ENCODE measurements at regions not wholly inside any gene's neighbourhood (a gene's known extent, or its start where the extent isn't known, plus 50 kb on each side); places are given as distances from the start of the nearest gene placed in this dataset.

DNA sequence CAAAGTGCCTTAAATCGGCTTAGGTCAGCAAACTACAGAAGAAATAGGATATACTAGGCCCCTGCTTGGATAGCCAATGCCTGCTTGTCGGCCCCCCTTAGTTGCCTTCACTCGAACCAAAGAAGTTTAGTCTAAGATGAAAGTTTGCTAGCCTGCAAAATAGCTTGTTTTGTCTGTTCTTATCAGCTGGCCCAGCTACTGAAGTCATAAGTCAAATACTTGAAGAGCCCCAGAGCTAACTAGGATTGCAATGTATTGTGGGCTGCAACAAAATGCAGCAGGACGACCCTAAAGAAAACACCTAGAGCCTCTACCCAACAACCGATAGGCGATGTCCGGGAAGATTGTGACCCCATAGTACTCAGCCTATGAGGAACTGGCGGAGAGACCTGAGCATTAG, 183.5 kb upstream of the HS6ST1 start:
- CTCF ChIA-PET (ENCODE audit: low intra/inter-chr PET ratio): no interaction called here
- Histone ChIP-seq H3K9ac (ENCODE audit: insufficient read depth in 1 of 2, low read depth in 2 of 2, low read length in 2 of 2) (no peak overlapping the region), H3K4me3 (no peak overlapping the region), H3K36me3 (ENCODE audit: control insufficient read depth, insufficient read depth, low read length) (no peaks in the 10 kb centered on the region), H4K20me1 (replicated peaks; ENCODE audit: control insufficient read depth, insufficient read depth, low read length) (peaks cover 4% of the 10 kb centered on the region; the same call in 1 of the 2 replicates), H3K9me1 (ENCODE audit: control insufficient read depth, insufficient read depth, low read length) (peaks cover 4% of the 10 kb centered on the region), H3K27ac (ENCODE audit: extremely low read depth, low read depth, low read length) (no peak overlapping the region), H3K4me2 (ENCODE audit: insufficient read depth, low read length) (no peak overlapping the region), H3K4me1 (replicated peaks in 1 of 2; ENCODE audit: control insufficient read depth in 2 of 2, insufficient read depth in 2 of 2, low read length in 2 of 2) (peaks cover 3 to 6% of the 10 kb centered on the region in 2 experiments; a peak in 2 of 5 replicates), H3K9me3 (replicated peaks; ENCODE audit: control insufficient read depth, insufficient read depth, low read depth, low read length) (no peaks in the 10 kb centered on the region), H2AFZ (ENCODE audit: low read depth, low read length) (no peak overlapping the region), H3K27me3 (ENCODE audit: control insufficient read depth in 2 of 2, insufficient read depth in 2 of 2, low read length in 2 of 2) (peaks cover 5 to 45% of the 10 kb centered on the region in 2 experiments; a peak in 4 of 5 replicates), H3K79me2 (ENCODE audit: control insufficient read depth, insufficient read depth, low read length) (no peaks in the 10 kb centered on the region)
- ATAC-seq: no peak
- no TSS peak for BruUV-seq (replicated peaks)
- DNase-seq (ENCODE audit: extremely low read depth in 1 of 4, low spot score in 3 of 4): no peak
- no peak for FAIRE-seq
- in situ Hi-C loops (cut with MboI) (no loop called here), intact Hi-C loops (cut with micrococcal nuclease) (no loop called here)
- POLR2A ChIA-PET: no interaction called here
- TF ChIP-seq FOS (IDR thresholded peaks at IDR 0.05; ENCODE audit: extremely low read depth, insufficient read length) (no peak), ZNF668 (CRISPR knock-in tag; IDR thresholded peaks at IDR 0.05) (no peak), ZNF134 (CRISPR knock-in tag; conservative IDR thresholded peaks at IDR 0.05) (no peak), XRCC4 (IDR thresholded peaks at IDR 0.05; ENCODE audit: extremely low read depth, insufficient read depth, insufficient read length) (no peak), NUFIP1 (IDR thresholded peaks at IDR 0.05; ENCODE audit: partially characterized antibody) (no peak), ZNF316 (IDR thresholded peaks at IDR 0.05) (no peak), PHTF2 (CRISPR knock-in tag; IDR thresholded peaks at IDR 0.05) (no peak), NFRKB (IDR thresholded peaks at IDR 0.05; ENCODE audit: low read depth) (no peak), SRF (CRISPR knock-in tag; IDR thresholded peaks at IDR 0.05) (no peak), SMAD1 (IDR thresholded peaks at IDR 0.05; ENCODE audit: low read depth, low read length, partially characterized antibody) (no peak), ZNF408 (CRISPR knock-in tag; IDR thresholded peaks at IDR 0.05; ENCODE audit: low read depth) (no peak), MAZ (CRISPR knock-in tag; conservative IDR thresholded peaks at IDR 0.05 in 1 of 2, IDR thresholded peaks at IDR 0.05 in 1 of 2) (no peak), MTF1 (CRISPR knock-in tag; IDR thresholded peaks at IDR 0.05; ENCODE audit: borderline replicate concordance) (no peak), ZNF232 (CRISPR knock-in tag; IDR thresholded peaks at IDR 0.05) (no peak)
- TF ChIP-seq, protein P1, sequence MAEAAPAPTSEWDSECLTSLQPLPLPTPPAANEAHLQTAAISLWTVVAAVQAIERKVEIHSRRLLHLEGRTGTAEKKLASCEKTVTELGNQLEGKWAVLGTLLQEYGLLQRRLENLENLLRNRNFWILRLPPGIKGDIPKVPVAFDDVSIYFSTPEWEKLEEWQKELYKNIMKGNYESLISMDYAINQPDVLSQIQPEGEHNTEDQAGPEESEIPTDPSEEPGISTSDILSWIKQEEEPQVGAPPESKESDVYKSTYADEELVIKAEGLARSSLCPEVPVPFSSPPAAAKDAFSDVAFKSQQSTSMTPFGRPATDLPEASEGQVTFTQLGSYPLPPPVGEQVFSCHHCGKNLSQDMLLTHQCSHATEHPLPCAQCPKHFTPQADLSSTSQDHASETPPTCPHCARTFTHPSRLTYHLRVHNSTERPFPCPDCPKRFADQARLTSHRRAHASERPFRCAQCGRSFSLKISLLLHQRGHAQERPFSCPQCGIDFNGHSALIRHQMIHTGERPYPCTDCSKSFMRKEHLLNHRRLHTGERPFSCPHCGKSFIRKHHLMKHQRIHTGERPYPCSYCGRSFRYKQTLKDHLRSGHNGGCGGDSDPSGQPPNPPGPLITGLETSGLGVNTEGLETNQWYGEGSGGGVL (CRISPR knock-in tag; IDR thresholded peaks at IDR 0.05): no peak
- TF ChIP-seq, protein P2, sequence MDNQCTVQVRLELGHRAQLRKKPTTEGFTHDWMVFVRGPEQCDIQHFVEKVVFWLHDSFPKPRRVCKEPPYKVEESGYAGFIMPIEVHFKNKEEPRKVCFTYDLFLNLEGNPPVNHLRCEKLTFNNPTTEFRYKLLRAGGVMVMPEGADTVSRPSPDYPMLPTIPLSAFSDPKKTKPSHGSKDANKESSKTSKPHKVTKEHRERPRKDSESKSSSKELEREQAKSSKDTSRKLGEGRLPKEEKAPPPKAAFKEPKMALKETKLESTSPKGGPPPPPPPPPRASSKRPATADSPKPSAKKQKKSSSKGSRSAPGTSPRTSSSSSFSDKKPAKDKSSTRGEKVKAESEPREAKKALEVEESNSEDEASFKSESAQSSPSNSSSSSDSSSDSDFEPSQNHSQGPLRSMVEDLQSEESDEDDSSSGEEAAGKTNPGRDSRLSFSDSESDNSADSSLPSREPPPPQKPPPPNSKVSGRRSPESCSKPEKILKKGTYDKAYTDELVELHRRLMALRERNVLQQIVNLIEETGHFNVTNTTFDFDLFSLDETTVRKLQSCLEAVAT (IDR thresholded peaks at IDR 0.05): no peak
- TF ChIP-seq, protein P3, sequence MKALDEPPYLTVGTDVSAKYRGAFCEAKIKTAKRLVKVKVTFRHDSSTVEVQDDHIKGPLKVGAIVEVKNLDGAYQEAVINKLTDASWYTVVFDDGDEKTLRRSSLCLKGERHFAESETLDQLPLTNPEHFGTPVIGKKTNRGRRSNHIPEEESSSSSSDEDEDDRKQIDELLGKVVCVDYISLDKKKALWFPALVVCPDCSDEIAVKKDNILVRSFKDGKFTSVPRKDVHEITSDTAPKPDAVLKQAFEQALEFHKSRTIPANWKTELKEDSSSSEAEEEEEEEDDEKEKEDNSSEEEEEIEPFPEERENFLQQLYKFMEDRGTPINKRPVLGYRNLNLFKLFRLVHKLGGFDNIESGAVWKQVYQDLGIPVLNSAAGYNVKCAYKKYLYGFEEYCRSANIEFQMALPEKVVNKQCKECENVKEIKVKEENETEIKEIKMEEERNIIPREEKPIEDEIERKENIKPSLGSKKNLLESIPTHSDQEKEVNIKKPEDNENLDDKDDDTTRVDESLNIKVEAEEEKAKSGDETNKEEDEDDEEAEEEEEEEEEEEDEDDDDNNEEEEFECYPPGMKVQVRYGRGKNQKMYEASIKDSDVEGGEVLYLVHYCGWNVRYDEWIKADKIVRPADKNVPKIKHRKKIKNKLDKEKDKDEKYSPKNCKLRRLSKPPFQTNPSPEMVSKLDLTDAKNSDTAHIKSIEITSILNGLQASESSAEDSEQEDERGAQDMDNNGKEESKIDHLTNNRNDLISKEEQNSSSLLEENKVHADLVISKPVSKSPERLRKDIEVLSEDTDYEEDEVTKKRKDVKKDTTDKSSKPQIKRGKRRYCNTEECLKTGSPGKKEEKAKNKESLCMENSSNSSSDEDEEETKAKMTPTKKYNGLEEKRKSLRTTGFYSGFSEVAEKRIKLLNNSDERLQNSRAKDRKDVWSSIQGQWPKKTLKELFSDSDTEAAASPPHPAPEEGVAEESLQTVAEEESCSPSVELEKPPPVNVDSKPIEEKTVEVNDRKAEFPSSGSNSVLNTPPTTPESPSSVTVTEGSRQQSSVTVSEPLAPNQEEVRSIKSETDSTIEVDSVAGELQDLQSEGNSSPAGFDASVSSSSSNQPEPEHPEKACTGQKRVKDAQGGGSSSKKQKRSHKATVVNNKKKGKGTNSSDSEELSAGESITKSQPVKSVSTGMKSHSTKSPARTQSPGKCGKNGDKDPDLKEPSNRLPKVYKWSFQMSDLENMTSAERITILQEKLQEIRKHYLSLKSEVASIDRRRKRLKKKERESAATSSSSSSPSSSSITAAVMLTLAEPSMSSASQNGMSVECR (CRISPR knock-in tag; IDR thresholded peaks at IDR 0.05): no peak
- 5% methylated on average over 8 of the region's 8 CpGs for WGBS (ENCODE audit: insufficient coverage, low coverage, missing lambda C conversion rate)
